Caco-2 (cell line): ENCODE measurements at regions not wholly inside any gene's neighbourhood (a gene's known extent, or its start where the extent isn't known, plus 50 kb on each side); places are given as distances from the start of the nearest gene placed in this dataset.

Experiments used
- BruUV-seq: library from RNA; stranded (reverse); fragments of 400-500 nt; replicated peaks from 2 replicates; lab custom pipeline; 2021; lab: Mats Ljungman, UMichigan
- CTCF ChIA-PET: fragments of 300-600 bp; sonication (Branson Sonifier 250); formaldehyde crosslinking; loops from one replicate; lab custom pipeline; 2022; ENCODE audit warnings: antibody characterized with exemption; lab: Charles Lee
- POLR2A ChIA-PET: fragments of 300-600 bp; sonication (Branson Sonifier 250); formaldehyde crosslinking; loops from one replicate; lab custom pipeline; 2022; ENCODE audit warnings: antibody characterized with exemption; lab: Charles Lee
- DNase-seq, 2 experiments: peaks; one replicate each; pipeline versions ENCODE4 v3.0.0 to v3.0.0-alpha.2; 2020 to 2022
- H3K27me3 ChIP-seq: replicated peaks from 2 replicates; pipeline ENCODE4 v1.6.0; 2011; ENCODE audit warnings: low read length; ENCODE audit not compliant: control insufficient read depth, insufficient read depth
- H3K36me3 ChIP-seq: 2 replicates; pipeline ENCODE4 v1.5.1; 2011; ENCODE audit warnings: low read length; ENCODE audit not compliant: control insufficient read depth, insufficient read depth
- H3K4me1 ChIP-seq: fragments of 250-450 bp; sonication (Bioruptor Pico); 2 replicates; pipeline ENCODE4 v1.5.1; 2020; ENCODE audit warnings: mild to moderate bottlenecking
- H3K4me3 ChIP-seq: 2 replicates; pipeline ENCODE4 v1.5.1; 2011; ENCODE audit warnings: low read depth, mild to moderate bottlenecking, control low read depth, low read length
- H3K9me3 ChIP-seq: fragments of 250-450 bp; sonication (Bioruptor Pico); 2 replicates; pipeline ENCODE4 v1.5.1; 2020; ENCODE audit warnings: mild to moderate bottlenecking, moderate library complexity
- H3K27ac Mint-ChIP-seq: one replicate; pipeline ENCODE4 v1.8.0; 2022; ENCODE audit warnings: mixed read lengths; ENCODE audit not compliant: unreplicated experiment
- H3K27me3 Mint-ChIP-seq: one replicate; pipeline ENCODE4 v1.8.0; 2022; ENCODE audit warnings: mixed read lengths; ENCODE audit not compliant: insufficient read depth, unreplicated experiment
- H3K36me3 Mint-ChIP-seq: one replicate; pipeline ENCODE4 v1.8.0; 2022; ENCODE audit warnings: mild to moderate bottlenecking, mixed read lengths; ENCODE audit not compliant: insufficient read depth, unreplicated experiment
- H3K4me1 Mint-ChIP-seq: one replicate; pipeline ENCODE4 v1.8.0; 2022; ENCODE audit warnings: low read depth, mixed read lengths; ENCODE audit not compliant: unreplicated experiment
- H3K4me3 Mint-ChIP-seq: one replicate; pipeline ENCODE4 v1.8.0; 2022; ENCODE audit warnings: mild to moderate bottlenecking, moderate library complexity, mixed read lengths; ENCODE audit not compliant: unreplicated experiment
- H3K9me3 Mint-ChIP-seq: one replicate; pipeline ENCODE4 v1.8.0; 2022; ENCODE audit warnings: mixed read lengths; ENCODE audit not compliant: unreplicated experiment
- intact Hi-C: fragments of 100-400 bp; cut with micrococcal nuclease; formaldehyde crosslinking; loops from one replicate; pipeline ENCODE4 v1.10.0; 2022; ENCODE audit not compliant: unreplicated experiment
- TF ChIP-seq, protein P1 (sequence below), 2 experiments: fragments of 200-600 bp in 1 of 2; IDR thresholded peaks; 1 replicate in 1 of 2; 2 replicates in 1 of 2; pipeline versions ENCODE4 v1.5.1 to v1.8.0; 2011 to 2022; ENCODE audit warnings: antibody characterized with exemption in 1 of 2, control low read depth in 1 of 2, inconsistent platforms in 1 of 2, low read depth in 1 of 2, low read length in 1 of 2, mild to moderate bottlenecking in 1 of 2, moderate library complexity in 1 of 2; ENCODE audit not compliant: insufficient read depth in 1 of 2, severe bottlenecking in 1 of 2, unreplicated experiment in 1 of 2

- Histone ChIP-seq H3K9me3 (no peaks in the 10 kb centered on the region), H3K36me3 (no peaks in the 10 kb centered on the region), H3K4me3 (no peak overlapping the region), H3K27me3 (no peaks in the 10 kb centered on the region), H3K4me1 (no peaks in the 10 kb centered on the region)
- Mint-ChIP-seq H3K9me3 (no peaks in the 10 kb centered on the region), H3K27me3 (peaks cover 6% of the 10 kb centered on the region), H3K36me3 (no peaks in the 10 kb centered on the region), H3K4me1 (no peaks in the 10 kb centered on the region), H3K27ac (no peak overlapping the region), H3K4me3 (no peak overlapping the region)
- POLR2A ChIA-PET, result no interaction called here
- intact Hi-C loops, result no loop called here
- CTCF ChIA-PET, result no interaction called here
- no peak for DNase-seq
- no TSS peak for BruUV-seq
- TF ChIP-seq, protein P1, sequence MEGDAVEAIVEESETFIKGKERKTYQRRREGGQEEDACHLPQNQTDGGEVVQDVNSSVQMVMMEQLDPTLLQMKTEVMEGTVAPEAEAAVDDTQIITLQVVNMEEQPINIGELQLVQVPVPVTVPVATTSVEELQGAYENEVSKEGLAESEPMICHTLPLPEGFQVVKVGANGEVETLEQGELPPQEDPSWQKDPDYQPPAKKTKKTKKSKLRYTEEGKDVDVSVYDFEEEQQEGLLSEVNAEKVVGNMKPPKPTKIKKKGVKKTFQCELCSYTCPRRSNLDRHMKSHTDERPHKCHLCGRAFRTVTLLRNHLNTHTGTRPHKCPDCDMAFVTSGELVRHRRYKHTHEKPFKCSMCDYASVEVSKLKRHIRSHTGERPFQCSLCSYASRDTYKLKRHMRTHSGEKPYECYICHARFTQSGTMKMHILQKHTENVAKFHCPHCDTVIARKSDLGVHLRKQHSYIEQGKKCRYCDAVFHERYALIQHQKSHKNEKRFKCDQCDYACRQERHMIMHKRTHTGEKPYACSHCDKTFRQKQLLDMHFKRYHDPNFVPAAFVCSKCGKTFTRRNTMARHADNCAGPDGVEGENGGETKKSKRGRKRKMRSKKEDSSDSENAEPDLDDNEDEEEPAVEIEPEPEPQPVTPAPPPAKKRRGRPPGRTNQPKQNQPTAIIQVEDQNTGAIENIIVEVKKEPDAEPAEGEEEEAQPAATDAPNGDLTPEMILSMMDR (IDR thresholded peaks at IDR 0.05; ENCODE audit: insufficient read depth in 1 of 2, low read depth in 1 of 2, low read length in 1 of 2, severe bottlenecking in 1 of 2, unreplicated experiment in 1 of 2), result no peak
These were observed 1205.4 kb downstream of the TBC1D22A start for GRCh38 chr22:47967831-47968230.

DNA sequence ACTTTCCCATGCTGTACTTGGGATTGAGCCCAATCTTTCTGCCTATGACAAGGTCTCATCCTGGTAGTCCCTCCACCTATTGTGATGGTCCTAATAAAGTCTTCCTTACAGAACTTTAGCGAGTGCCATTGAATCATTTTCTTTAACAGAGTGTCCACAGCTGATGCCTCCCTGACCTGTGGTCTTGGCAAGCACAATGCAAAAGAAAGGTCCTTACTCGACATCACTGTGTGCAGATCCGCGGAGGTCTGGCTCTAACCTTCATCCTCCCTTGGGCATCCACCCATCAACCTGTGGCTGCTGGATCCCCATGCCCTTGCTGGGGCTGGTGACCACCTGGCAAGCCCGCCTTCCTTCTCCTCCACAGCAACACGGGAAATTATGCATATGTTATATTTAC is 1203.9 kb downstream of the TBC1D22A start:
- no peak overlapping the region for H3K27ac Mint-ChIP-seq
- Histone ChIP-seq H3K27me3 (no peaks in the 10 kb centered on the region), H3K4me3 (no peak overlapping the region), H3K36me3 (no peaks in the 10 kb centered on the region), H3K9me3 (no peaks in the 10 kb centered on the region), H3K4me1 (no peaks in the 10 kb centered on the region)
- DNase-seq, result no peak
- no peaks in the 10 kb centered on the region for H3K36me3 Mint-ChIP-seq
- TF ChIP-seq, protein P1 (IDR thresholded peaks at IDR 0.05; ENCODE audit: insufficient read depth in 1 of 2, low read depth in 1 of 2, low read length in 1 of 2, severe bottlenecking in 1 of 2, unreplicated experiment in 1 of 2), result no peak
- no peaks in the 10 kb centered on the region for H3K9me3 Mint-ChIP-seq
- H3K27me3 Mint-ChIP-seq, result no peaks in the 10 kb centered on the region
- no peaks in the 10 kb centered on the region for H3K4me1 Mint-ChIP-seq
- BruUV-seq, result no TSS peak
- no peak overlapping the region for H3K4me3 Mint-ChIP-seq
- POLR2A ChIA-PET, result no interaction called here
- CTCF ChIA-PET, result no interaction called here
- intact Hi-C loops, result no loop called here

- Mint-ChIP-seq H3K4me1 (no peaks in the 10 kb centered on the region), H3K27me3 (no peaks in the 10 kb centered on the region), H3K36me3 (no peaks in the 10 kb centered on the region), H3K9me3 (no peaks in the 10 kb centered on the region), H3K27ac (no peak overlapping the region), H3K4me3 (no peak overlapping the region)
- no peak for DNase-seq
- TF ChIP-seq, protein P1 (IDR thresholded peaks at IDR 0.05; ENCODE audit: insufficient read depth in 1 of 2, low read depth in 1 of 2, low read length in 1 of 2, severe bottlenecking in 1 of 2, unreplicated experiment in 1 of 2), result no peak
- intact Hi-C loops, result no loop called here
- no peaks in the 10 kb centered on the region for H3K9me3 ChIP-seq
- no TSS peak for BruUV-seq
- ChIA-PET POLR2A (no interaction called here), CTCF (no interaction called here)
- H3K27me3 ChIP-seq, result no peaks in the 10 kb centered on the region
- H3K4me3 ChIP-seq, result no peak overlapping the region
- no peaks in the 10 kb centered on the region for H3K36me3 ChIP-seq
- H3K4me1 ChIP-seq, result no peaks in the 10 kb centered on the region
These were observed 1203.4 kb downstream of the TBC1D22A start for GRCh38 chr22:47965896-47966295.
